Activated naive CD8-positive, alpha-beta T cell treated with anti-CD3 and anti-CD28 coated beads, Interleukin-2, amount 10 ng/mL, durations not matched to agents 7 days and 5 days (primary cell): ENCODE measurements at regions not wholly inside any gene's neighbourhood (a gene's known extent, or its start where the extent isn't known, plus 50 kb on each side); places are given as distances from the start of the nearest gene placed in this dataset.

Source experiments
- ATAC-seq: fragments of 150-1000 bp; cut with Tn5 transposase; one replicate; pipeline ENCODE4 v1.10.0; 2021; ENCODE audit warnings: low read depth, moderate library complexity
- POLR2A ChIA-PET: fragments of 350-600 bp; sonication (Branson Sonifier 250); formaldehyde crosslinking; loops from one replicate; lab custom pipeline; 2021; ENCODE audit warnings: antibody characterized with exemption; lab: Charles Lee
- DNase-seq: peaks from one replicate; pipeline ENCODE4 v3.0.0; 2021
- H3K27ac Mint-ChIP-seq: one replicate; pipeline ENCODE4 v1.8.0; 2022; ENCODE audit warnings: mild to moderate bottlenecking, mixed read lengths
- H3K27me3 Mint-ChIP-seq: one replicate; pipeline ENCODE4 v1.8.0; 2022; ENCODE audit warnings: mild to moderate bottlenecking, moderate library complexity, mixed read lengths
- H3K36me3 Mint-ChIP-seq: one replicate; pipeline ENCODE4 v1.8.0; 2021; ENCODE audit warnings: mild to moderate bottlenecking, mixed read lengths
- H3K4me1 Mint-ChIP-seq: one replicate; pipeline ENCODE4 v1.8.0; 2021; ENCODE audit warnings: mixed read lengths
- H3K4me3 Mint-ChIP-seq: one replicate; pipeline ENCODE4 v1.8.0; 2022; ENCODE audit warnings: mild to moderate bottlenecking, moderate library complexity, mixed read lengths
- H3K9me3 Mint-ChIP-seq: one replicate; pipeline ENCODE4 v1.8.0; 2021; ENCODE audit warnings: mixed read lengths

- POLR2A ChIA-PET: no interaction called here
- H3K4me1 Mint-ChIP-seq: no peaks in the 10 kb centered on the region
- no peak for ATAC-seq
- no peaks in the 10 kb centered on the region for H3K9me3 Mint-ChIP-seq
- no peak overlapping the region for H3K27ac Mint-ChIP-seq
- DNase-seq: no peak
- H3K36me3 Mint-ChIP-seq: no peaks in the 10 kb centered on the region
- H3K4me3 Mint-ChIP-seq: no peak overlapping the region
- H3K27me3 Mint-ChIP-seq: peaks cover 8% of the 10 kb centered on the region
These were observed 402.9 kb downstream of the PTPRU start for GRCh38 chr1:29639156-29639736.

GRCh38 chr1:29638281-29638680 is 402.0 kb downstream of the PTPRU start:
- DNase-seq: no peak
- H3K27me3 Mint-ChIP-seq: peaks cover 3% of the 10 kb centered on the region
- H3K4me3 Mint-ChIP-seq: no peak overlapping the region
- POLR2A ChIA-PET: no interaction called here
- no peaks in the 10 kb centered on the region for H3K4me1 Mint-ChIP-seq
- H3K27ac Mint-ChIP-seq: no peak overlapping the region
- H3K9me3 Mint-ChIP-seq: no peaks in the 10 kb centered on the region
- H3K36me3 Mint-ChIP-seq: no peaks in the 10 kb centered on the region
- ATAC-seq: no peak

GRCh38 chr1:29636936-29637335 is 400.6 kb downstream of the PTPRU start:
- no peak overlapping the region for H3K4me3 Mint-ChIP-seq
- ATAC-seq: no peak
- H3K27me3 Mint-ChIP-seq: peaks cover 2% of the 10 kb centered on the region
- DNase-seq: no peak
- H3K9me3 Mint-ChIP-seq: no peaks in the 10 kb centered on the region
- no peaks in the 10 kb centered on the region for H3K4me1 Mint-ChIP-seq
- no peak overlapping the region for H3K27ac Mint-ChIP-seq
- POLR2A ChIA-PET: no interaction called here
- H3K36me3 Mint-ChIP-seq: no peaks in the 10 kb centered on the region

GRCh38 chr1:29635501-29636263 is 399.4 kb downstream of the PTPRU start:
- Mint-ChIP-seq H3K9me3 (no peaks in the 10 kb centered on the region), H3K27me3 (peaks cover 2% of the 10 kb centered on the region), H3K4me1 (no peaks in the 10 kb centered on the region), H3K36me3 (no peaks in the 10 kb centered on the region), H3K4me3 (no peak overlapping the region), H3K27ac (no peak overlapping the region)
- POLR2A ChIA-PET: no interaction called here
- no peak for ATAC-seq
- DNase-seq: no peak

- Mint-ChIP-seq H3K36me3 (no peaks in the 10 kb centered on the region), H3K4me1 (no peaks in the 10 kb centered on the region), H3K27ac (no peak overlapping the region), H3K4me3 (no peak overlapping the region), H3K27me3 (peaks cover 2% of the 10 kb centered on the region), H3K9me3 (no peaks in the 10 kb centered on the region)
- ATAC-seq (no peak), DNase-seq (no peak)
- POLR2A ChIA-PET: no interaction called here
These were observed 398.5 kb downstream of the PTPRU start for GRCh38 chr1:29634746-29635335.

- ATAC-seq (no peak), DNase-seq (no peak)
- Mint-ChIP-seq H3K36me3 (no peaks in the 10 kb centered on the region), H3K4me1 (no peaks in the 10 kb centered on the region), H3K27me3 (peaks cover 2% of the 10 kb centered on the region), H3K4me3 (no peak overlapping the region), H3K9me3 (no peaks in the 10 kb centered on the region), H3K27ac (no peak overlapping the region)
- POLR2A ChIA-PET: no interaction called here
These were observed 398.0 kb downstream of the PTPRU start for GRCh38 chr1:29634324-29634723.

GRCh38 chr1:29633771-29634170 is 397.4 kb downstream of the PTPRU start:
- no peak overlapping the region for H3K4me3 Mint-ChIP-seq
- no peaks in the 10 kb centered on the region for H3K9me3 Mint-ChIP-seq
- DNase-seq (no peak), ATAC-seq (no peak)
- no peak overlapping the region for H3K27ac Mint-ChIP-seq
- no peaks in the 10 kb centered on the region for H3K4me1 Mint-ChIP-seq
- POLR2A ChIA-PET: no interaction called here
- peaks cover 2% of the 10 kb centered on the region for H3K27me3 Mint-ChIP-seq
- H3K36me3 Mint-ChIP-seq: no peaks in the 10 kb centered on the region

- POLR2A ChIA-PET: no interaction called here
- H3K9me3 Mint-ChIP-seq: no peaks in the 10 kb centered on the region
- H3K4me3 Mint-ChIP-seq: no peak overlapping the region
These were observed 396.7 kb downstream of the PTPRU start for GRCh38 chr1:29632806-29633615.

GRCh38 chr1:29631836-29632805 is 395.8 kb downstream of the PTPRU start:
- peaks cover 2% of the 10 kb centered on the region for H3K27me3 Mint-ChIP-seq
- no peak for ATAC-seq
- no peak overlapping the region for H3K4me3 Mint-ChIP-seq
- H3K9me3 Mint-ChIP-seq: no peaks in the 10 kb centered on the region
- no peak for DNase-seq
- H3K4me1 Mint-ChIP-seq: no peaks in the 10 kb centered on the region
- no peak overlapping the region for H3K27ac Mint-ChIP-seq
- POLR2A ChIA-PET: no interaction called here
- H3K36me3 Mint-ChIP-seq: no peaks in the 10 kb centered on the region

More at GRCh38 chr1:29632806-29633615, 396.7 kb downstream of the PTPRU start:
- no peaks in the 10 kb centered on the region for H3K4me1 Mint-ChIP-seq
- peaks cover 2% of the 10 kb centered on the region for H3K27me3 Mint-ChIP-seq
- H3K36me3 Mint-ChIP-seq: no peaks in the 10 kb centered on the region
- no peak overlapping the region for H3K27ac Mint-ChIP-seq
- DNase-seq (no peak), ATAC-seq (no peak)

- H3K4me3 Mint-ChIP-seq: no peak overlapping the region
- H3K36me3 Mint-ChIP-seq: no peaks in the 10 kb centered on the region
- peaks cover 2% of the 10 kb centered on the region for H3K27me3 Mint-ChIP-seq
- POLR2A ChIA-PET: no interaction called here
- no peak overlapping the region for H3K27ac Mint-ChIP-seq
- ATAC-seq: no peak
- no peaks in the 10 kb centered on the region for H3K9me3 Mint-ChIP-seq
- DNase-seq: no peak
- no peaks in the 10 kb centered on the region for H3K4me1 Mint-ChIP-seq
These were observed 395.0 kb downstream of the PTPRU start for GRCh38 chr1:29631361-29631760.

- POLR2A ChIA-PET: no interaction called here
- Mint-ChIP-seq H3K27me3 (peaks cover 2% of the 10 kb centered on the region), H3K9me3 (no peaks in the 10 kb centered on the region), H3K27ac (no peak overlapping the region), H3K36me3 (no peaks in the 10 kb centered on the region), H3K4me1 (no peaks in the 10 kb centered on the region), H3K4me3 (no peak overlapping the region)
- no peak for DNase-seq
- no peak for ATAC-seq
These were observed 394.4 kb downstream of the PTPRU start for GRCh38 chr1:29630756-29631155.

- H3K4me1 Mint-ChIP-seq: no peaks in the 10 kb centered on the region
- H3K9me3 Mint-ChIP-seq: no peaks in the 10 kb centered on the region
- H3K4me3 Mint-ChIP-seq: no peak overlapping the region
- ATAC-seq: no peak
- H3K36me3 Mint-ChIP-seq: no peaks in the 10 kb centered on the region
- POLR2A ChIA-PET: no interaction called here
- DNase-seq: no peak
- no peaks in the 10 kb centered on the region for H3K27me3 Mint-ChIP-seq
- no peak overlapping the region for H3K27ac Mint-ChIP-seq
These were observed 393.6 kb downstream of the PTPRU start for GRCh38 chr1:29629814-29630516.
